ENCODE measurements at regions not wholly inside any gene's neighbourhood (a gene's known extent, or its start where the extent isn't known, plus 50 kb on each side); places are given as distances from the start of the nearest gene placed in this dataset.

DNA sequence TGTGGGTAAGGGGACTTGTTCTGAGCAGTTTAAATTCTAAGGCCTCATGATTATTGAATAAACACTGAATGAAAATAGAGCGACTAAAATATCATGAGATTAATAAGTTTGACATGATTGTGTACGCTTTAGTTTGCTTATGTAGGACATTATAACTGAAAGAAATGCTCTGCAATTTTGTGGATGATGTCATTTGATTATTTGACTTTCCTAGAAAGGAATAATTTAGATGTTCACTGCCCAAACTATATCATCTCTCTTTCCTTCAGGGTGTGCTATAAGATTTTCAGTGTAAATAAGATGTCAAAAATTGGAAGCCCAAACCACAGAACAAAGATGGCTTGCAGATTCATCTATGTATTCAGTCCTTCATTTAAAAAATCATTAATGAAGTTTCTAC lies 115.7 kb upstream of the MTAP start:
- TF ChIP-seq, protein P1, sequence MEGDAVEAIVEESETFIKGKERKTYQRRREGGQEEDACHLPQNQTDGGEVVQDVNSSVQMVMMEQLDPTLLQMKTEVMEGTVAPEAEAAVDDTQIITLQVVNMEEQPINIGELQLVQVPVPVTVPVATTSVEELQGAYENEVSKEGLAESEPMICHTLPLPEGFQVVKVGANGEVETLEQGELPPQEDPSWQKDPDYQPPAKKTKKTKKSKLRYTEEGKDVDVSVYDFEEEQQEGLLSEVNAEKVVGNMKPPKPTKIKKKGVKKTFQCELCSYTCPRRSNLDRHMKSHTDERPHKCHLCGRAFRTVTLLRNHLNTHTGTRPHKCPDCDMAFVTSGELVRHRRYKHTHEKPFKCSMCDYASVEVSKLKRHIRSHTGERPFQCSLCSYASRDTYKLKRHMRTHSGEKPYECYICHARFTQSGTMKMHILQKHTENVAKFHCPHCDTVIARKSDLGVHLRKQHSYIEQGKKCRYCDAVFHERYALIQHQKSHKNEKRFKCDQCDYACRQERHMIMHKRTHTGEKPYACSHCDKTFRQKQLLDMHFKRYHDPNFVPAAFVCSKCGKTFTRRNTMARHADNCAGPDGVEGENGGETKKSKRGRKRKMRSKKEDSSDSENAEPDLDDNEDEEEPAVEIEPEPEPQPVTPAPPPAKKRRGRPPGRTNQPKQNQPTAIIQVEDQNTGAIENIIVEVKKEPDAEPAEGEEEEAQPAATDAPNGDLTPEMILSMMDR (IDR thresholded peaks at IDR 0.05), result no peak
- no peak for TF ChIP-seq POLR2A (IDR thresholded peaks at IDR 0.05)

Measured in adrenal gland (tissue), 5 donors.